HG03457 (cell line): ENCODE measurements at regions not wholly inside any gene's neighbourhood (a gene's known extent, or its start where the extent isn't known, plus 50 kb on each side); places are given as distances from the start of the nearest gene placed in this dataset.
A peak's percentile ranks its signal among the peaks of the same experiment; 100 is the strongest.

ENCODE experiments used
- ATAC-seq: cut with Tn5 transposase; IDR thresholded peaks from one replicate; pipeline ENCODE4 v1.9.1; 2021; ENCODE audit warnings: moderate number of reproducible peaks; ENCODE audit not compliant: unreplicated experiment

- no peak for ATAC-seq
Observed at GRCh38 chr22:48103126-48103875, 1340.9 kb downstream of the TBC1D22A start.

DNA sequence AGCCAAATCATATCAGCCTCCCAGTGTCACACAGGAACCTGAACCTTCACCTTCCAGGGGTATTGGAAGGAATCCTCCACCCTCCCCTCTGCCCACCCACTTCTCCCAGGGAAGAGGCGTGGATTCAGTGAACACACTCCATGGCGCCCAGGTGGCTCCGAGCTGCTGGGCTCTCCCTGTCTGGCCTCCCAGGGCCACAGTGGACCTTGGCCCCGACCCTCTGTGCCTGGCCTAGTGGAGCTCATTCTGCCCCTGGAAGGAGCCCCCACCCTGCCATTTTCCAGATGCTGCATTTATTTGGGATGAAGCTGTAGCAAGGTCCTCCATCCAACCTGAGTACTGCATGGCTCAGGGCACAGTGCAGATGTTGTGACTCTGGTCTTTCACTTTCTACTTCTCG, 1340.1 kb downstream of the TBC1D22A start:
- no peak for ATAC-seq

DNA sequence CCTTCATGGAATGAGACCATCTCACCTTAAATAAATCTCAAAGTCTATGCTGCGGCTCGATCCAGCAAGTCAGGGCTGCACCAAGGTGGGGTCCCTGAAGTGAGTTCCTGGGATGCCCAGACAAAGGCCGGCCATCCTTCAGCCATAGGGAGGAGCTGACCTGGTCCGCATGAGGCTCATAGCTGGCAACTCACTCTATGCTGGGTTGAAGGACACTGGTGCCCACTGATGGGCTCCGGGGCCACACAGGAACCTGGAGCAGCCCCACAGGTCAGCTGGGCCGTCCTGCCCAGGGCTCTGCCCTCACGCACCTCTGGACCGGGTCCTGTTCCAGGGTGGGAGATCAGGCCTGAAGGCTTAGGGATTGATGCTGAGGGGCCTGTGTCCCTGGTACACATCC, 1339.3 kb downstream of the TBC1D22A start:
- ATAC-seq = no peak

DNA sequence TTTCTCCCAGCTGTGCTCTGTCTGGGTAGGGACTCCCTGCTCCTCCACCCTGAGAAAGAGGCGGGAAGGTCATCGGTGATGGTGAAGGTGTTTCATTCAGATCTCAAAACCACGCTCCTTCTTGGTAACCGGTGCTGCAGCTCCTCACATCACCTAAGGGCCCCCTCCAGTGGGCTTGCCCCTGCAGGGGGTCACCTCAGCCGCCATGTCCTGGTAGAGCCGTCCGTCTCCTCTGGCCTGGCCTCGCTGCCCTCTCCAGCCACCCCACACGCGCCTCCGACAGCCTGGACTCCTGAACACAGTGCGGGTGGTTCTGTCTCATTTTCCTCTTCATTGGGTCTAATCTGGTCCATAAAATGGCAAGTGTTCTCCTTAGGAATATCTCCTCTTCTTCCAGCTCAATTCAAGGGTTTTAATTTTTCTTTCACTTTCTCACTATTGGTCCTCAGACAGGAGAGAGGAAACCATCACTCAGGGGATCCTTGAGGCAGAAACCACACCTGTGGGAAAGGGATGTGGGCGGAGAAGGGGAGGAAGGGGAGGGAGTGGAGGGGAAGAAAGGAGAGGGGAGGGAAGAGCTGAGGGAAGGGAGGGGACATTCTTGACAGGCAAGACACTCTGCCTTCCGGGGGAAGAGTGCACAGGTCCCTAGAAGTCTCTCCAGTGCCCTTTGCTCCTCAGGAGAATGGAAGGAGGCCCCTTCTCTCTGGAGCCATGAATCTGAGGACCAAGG, 1338.4 kb downstream of the TBC1D22A start:
- no peak for ATAC-seq

DNA sequence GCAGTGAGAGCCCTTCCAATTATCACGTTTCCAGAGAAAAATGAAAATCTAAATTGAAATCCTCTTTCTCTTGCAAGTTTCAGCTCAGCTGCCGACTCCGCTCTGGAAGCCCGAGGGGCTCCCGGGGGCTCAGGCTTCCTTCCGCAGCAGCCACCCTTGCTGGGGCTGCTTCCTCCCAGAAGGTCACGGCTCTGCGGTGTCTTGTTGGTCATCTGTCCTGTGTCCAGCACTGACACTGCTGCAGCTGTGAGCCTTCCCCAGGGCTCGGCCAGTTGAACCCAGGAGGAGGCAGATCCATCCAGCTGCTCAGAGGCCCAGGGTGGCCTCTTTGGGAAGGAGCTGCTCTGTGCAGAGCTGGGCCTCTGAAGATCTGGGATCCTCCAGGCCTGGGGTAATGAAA, 1337.2 kb downstream of the TBC1D22A start:
- ATAC-seq = no peak

DNA sequence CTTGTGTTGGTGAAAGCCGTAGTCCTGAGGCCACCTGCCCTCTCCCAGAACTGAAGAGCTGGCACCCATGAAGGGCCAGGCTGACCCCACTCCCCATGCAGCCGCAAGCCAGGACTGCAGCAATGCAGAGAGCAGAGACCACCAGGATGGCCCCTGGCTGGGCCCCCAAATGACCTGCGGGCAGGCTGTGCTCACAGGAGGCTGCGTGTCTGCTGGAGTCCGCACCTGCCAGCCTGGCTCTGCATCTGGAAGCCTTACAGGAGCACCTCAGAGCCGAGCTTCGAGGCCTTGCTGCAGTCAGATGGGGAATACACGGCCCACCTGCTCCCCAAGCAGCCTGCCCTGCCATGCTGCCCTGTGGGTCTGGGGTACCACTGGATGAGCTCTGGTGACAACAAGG, 1336.8 kb downstream of the TBC1D22A start:
- ATAC-seq = no peak

- ATAC-seq = no peak
Observed at GRCh38 chr22:48098921-48099245, 1336.4 kb downstream of the TBC1D22A start.

DNA sequence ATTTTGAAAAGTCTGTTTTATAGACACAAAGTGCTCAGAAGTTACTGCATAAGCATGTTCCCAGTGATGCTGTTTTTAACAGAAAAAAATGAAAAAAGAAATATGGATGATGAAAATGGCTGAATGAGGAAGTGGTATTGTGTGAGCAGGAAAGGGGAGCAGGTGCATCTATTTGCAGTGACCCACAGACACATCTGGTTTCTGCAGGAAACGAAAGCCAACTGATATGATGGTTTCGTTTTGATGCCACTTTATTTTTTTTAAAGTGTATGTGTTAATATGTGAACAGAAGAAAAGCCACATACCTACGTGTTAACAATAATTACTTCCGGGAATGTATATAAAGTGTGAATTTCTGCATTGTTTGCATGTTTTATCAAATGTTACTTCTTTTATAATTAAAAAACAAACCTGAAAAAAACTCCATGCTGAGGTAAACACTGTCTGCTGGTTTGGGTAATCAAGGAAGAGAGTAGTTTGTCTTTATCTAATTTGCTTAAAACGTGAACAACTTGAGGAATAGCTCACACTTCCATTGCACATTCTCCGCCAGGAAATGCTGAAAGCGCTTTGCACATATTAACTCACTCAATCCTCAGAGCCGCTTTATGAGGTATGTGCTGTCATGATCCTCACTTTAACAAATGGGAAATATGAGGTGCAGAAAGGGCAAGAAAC, 1335.9 kb downstream of the TBC1D22A start:
- ATAC-seq = peak; percentile 66

DNA sequence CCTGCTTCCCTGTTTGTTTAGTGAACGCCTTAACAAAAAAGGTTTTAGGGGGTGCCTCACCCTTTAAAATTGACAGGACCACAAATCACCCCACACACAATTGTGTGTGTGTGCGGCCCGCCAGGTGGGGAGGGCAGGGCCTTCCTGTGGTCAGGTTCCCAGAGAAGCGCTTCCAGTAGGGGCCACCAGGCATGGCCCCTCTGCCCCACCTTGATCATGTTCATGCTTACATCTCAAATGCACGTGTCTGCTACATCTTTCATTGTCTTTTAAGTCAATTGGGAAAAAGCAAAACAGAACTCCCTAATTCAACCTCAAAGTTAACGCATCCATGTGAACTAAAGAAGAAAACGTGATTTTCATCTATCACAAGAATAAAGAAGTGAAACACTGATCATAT, 1335.3 kb downstream of the TBC1D22A start:
- peak; percentile 17 for ATAC-seq

GRCh38 chr22:48096851-48097665, 1334.6 kb downstream of the TBC1D22A start:
- ATAC-seq = no peak

DNA sequence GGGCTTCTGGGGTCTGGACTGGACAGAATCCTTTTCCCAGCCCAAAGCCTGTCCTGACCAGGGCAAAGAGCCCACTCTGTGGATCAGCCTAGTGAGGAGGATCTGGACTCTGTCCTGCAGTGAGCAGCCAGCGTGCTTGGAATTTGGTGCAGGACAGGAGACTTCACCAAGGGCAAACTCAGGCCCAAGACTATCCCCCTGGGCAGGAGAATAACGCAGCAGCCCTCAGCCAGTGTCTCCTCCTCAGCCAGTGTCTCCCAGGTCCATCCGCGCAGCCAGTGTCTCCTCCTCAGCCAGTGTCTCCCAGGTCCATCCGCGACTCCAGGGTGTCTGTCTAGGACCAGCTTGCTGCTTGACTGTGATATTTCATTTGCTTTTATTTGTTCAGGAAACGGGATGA, 1334.0 kb downstream of the TBC1D22A start:
- ATAC-seq = no peak

GRCh38 chr22:48093981-48094380, 1331.5 kb downstream of the TBC1D22A start:
- ATAC-seq = no peak

GRCh38 chr22:48092866-48093265, 1330.4 kb downstream of the TBC1D22A start:
- no peak for ATAC-seq

DNA sequence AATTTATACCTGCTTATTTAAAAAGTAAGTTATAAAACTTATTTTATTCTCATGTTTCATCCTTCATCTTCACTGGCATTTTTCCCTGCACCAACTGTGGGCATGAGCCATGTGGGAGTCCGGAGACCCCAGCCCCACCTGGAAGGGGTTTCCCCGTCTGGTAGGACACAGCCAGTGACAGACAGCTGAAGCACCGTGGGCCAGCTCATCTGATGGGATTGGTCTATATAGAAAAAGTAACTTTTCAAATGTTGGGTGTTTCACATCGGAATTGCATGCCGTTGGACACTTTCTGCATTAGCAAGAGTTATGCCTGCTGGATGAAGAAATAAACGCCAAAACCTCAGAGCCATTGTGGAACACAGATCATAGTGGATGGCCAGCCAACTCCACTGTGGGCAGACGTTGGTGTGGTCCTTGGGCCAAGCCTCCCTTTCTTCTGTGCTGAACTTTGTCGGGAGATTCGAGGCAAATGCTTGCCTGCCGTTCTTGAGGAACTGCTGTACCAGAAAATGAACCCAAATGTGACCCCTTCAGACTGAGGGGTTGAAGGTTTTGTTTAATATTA, 1329.3 kb downstream of the TBC1D22A start:
- no peak for ATAC-seq

DNA sequence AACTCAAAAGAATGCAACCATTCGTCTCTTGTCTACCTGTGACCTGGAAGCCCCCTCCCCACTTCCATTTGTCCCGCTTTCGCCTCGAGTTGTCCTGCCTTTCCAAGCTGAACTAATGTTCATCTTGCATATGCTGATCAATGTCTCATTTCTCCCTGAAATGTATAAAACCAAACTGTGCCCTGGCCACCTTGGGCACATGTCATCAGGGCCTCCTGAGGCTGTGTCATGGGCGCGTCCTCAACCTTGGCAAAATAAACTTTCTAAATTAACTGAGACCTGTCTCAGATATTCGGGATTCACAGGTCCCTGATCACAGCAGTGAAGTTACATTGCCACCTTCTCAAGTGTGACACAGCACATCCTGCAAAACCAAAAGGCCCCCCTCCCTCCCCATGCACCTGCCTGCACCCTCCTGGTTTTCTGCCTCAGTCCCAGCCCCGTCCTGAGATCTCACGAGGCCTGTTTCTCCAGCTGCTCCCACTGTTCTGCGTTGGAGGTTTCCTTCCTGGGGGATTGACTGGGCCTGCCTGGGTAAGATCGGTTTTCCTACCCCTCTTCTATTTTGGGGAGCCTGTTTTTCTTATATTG, 1328.7 kb downstream of the TBC1D22A start:
- ATAC-seq = no peak

GRCh38 chr22:48090332-48090672, 1327.9 kb downstream of the TBC1D22A start:
- no peak for ATAC-seq

DNA sequence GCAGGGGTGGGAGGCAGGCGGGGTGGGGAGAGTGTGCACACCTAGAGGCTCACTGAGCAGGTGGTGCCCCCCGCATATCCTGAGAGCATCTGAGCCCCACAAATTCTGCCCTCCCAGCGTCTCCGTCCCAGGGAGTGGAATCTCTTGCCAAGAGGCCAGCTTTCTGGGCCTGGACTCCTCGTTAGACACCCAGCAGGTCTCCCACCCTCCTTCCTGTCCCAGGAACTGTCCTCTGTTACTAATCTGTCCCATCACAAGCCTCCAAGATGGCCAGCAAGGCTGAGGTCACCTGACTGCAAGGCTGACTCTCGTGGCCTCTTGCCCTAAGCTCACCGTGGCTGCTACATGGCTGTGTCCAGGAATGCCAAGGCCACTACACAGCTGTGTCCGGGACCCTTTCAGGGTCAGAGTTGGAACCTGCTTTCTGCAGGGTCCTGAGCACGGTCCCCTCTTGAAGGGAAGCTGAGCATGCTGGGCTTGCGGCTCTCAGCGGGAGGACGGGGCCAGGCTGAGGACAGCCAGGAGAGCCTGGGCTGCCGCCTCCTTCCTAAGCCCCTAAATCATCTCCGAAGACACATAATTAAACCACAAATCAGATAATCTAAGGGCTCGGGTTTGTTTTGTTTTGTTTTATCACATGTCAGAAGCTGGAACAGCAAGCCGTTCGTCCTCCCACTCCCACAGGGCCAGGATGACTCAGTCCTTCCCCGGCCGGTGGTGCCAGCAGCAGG, 1327.3 kb downstream of the TBC1D22A start:
- ATAC-seq = no peak

- ATAC-seq = no peak
Observed at GRCh38 chr22:48088926-48089536, 1326.6 kb downstream of the TBC1D22A start.

DNA sequence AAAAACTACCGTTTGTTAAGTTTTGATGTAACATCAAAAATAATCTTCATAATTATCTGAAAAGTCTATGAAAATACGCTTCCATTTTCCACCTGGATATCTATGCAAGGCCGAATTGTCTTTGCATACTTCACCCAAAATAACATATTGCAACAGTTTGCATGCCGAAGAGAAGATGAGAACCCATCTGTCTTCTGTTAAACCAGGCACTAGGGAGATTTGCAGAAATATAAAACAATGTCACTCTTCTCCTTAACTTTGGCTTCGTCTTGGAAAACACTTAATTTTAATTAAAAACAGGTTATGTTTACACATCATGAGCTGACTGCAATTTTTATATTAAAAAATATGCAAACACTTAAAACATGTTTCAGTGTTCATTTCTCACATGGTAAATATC, 1325.8 kb downstream of the TBC1D22A start:
- no peak for ATAC-seq
